ENCODE measurements at regions not wholly inside any gene's neighbourhood (a gene's known extent, or its start where the extent isn't known, plus 50 kb on each side); places are given as distances from the start of the nearest gene placed in this dataset.

GRCh38 chr13:84038001-84038400 is 155.7 kb upstream of the SLITRK1 start:
- no peak overlapping the region for H3K4me3 ChIP-seq (ENCODE audit: low read depth, low read length)
- DNase-seq (ENCODE audit: low read depth) = no peak
- TF ChIP-seq CTCF (IDR thresholded peaks at IDR 0.05; ENCODE audit: insufficient read depth, low read length) = no peak

GRCh38 chr13:84032116-84032515 is 149.8 kb upstream of the SLITRK1 start:
- no peak overlapping the region for H3K4me3 ChIP-seq (ENCODE audit: low read depth, low read length)
- no peak for TF ChIP-seq CTCF (IDR thresholded peaks at IDR 0.05; ENCODE audit: insufficient read depth, low read length)
- peak; percentile 1 for DNase-seq (ENCODE audit: low read depth)

GRCh38 chr13:84031120-84031519 is 148.8 kb upstream of the SLITRK1 start:
- no peak overlapping the region for H3K4me3 ChIP-seq (ENCODE audit: low read depth, low read length)
- no peak for TF ChIP-seq CTCF (IDR thresholded peaks at IDR 0.05; ENCODE audit: insufficient read depth, low read length)
- no peak for DNase-seq (ENCODE audit: low read depth)

GRCh38 chr13:84029396-84029795 is 147.1 kb upstream of the SLITRK1 start:
- DNase-seq (ENCODE audit: low read depth) = no peak
- H3K4me3 ChIP-seq (ENCODE audit: low read depth, low read length) = no peak overlapping the region
- TF ChIP-seq CTCF (IDR thresholded peaks at IDR 0.05; ENCODE audit: insufficient read depth, low read length) = no peak

- DNase-seq (ENCODE audit: low read depth) = no peak
Observed at GRCh38 chr13:84025824-84026223, 143.6 kb upstream of the SLITRK1 start.

GRCh38 chr13:83996415-83996814 is 114.1 kb upstream of the SLITRK1 start:
- TF ChIP-seq CTCF (IDR thresholded peaks at IDR 0.05; ENCODE audit: insufficient read depth, low read length) = no peak
- H3K4me3 ChIP-seq (ENCODE audit: low read depth, low read length) = no peak overlapping the region
- no peak for DNase-seq (ENCODE audit: low read depth)

More at GRCh38 chr13:84025824-84026223, 143.6 kb upstream of the SLITRK1 start:
- no peak for TF ChIP-seq CTCF (IDR thresholded peaks at IDR 0.05; ENCODE audit: insufficient read depth, low read length)
- no peak overlapping the region for H3K4me3 ChIP-seq (ENCODE audit: low read depth, low read length)

- TF ChIP-seq CTCF (IDR thresholded peaks at IDR 0.05; ENCODE audit: insufficient read depth, low read length) = no peak
- no peak for DNase-seq (ENCODE audit: low read depth)
- no peak overlapping the region for H3K4me3 ChIP-seq (ENCODE audit: low read depth, low read length)
Observed at GRCh38 chr13:83995930-83996329, 113.7 kb upstream of the SLITRK1 start.

All from fibroblast of the aortic adventitia (primary cell).